Hepatocyte (in vitro differentiated cells): ENCODE measurements at regions not wholly inside any gene's neighbourhood (a gene's known extent, or its start where the extent isn't known, plus 50 kb on each side); places are given as distances from the start of the nearest gene placed in this dataset.

Experiments
- DNase-seq: peaks from one replicate; pipeline ENCODE4 v3.0.0-alpha.2; 2016; ENCODE audit warnings: low spot score
- H2AFZ ChIP-seq: fragments of 200-600 bp; sonication (generic); 2 replicates; pipeline ENCODE4 v1.6.0; 2016; ENCODE audit warnings: antibody characterized with exemption, mild to moderate bottlenecking
- H3K27ac ChIP-seq: fragments of 200-600 bp; sonication (generic); 2 replicates; pipeline ENCODE4 v1.5.1; 2016; ENCODE audit warnings: mild to moderate bottlenecking
- H3K27me3 ChIP-seq: fragments of 200-600 bp; sonication (generic); 2 replicates; pipeline ENCODE4 v1.6.1; 2016
- H3K36me3 ChIP-seq: fragments of 200-600 bp; sonication (generic); replicated peaks from 2 replicates; pipeline ENCODE4 v1.5.1; 2016; ENCODE audit warnings: low read depth; ENCODE audit not compliant: insufficient read depth
- H3K4me1 ChIP-seq: fragments of 200-600 bp; sonication (generic); 2 replicates; pipeline ENCODE4 v1.5.1; 2016; ENCODE audit warnings: mild to moderate bottlenecking, moderate library complexity; ENCODE audit not compliant: insufficient read depth
- H3K4me2 ChIP-seq: fragments of 200-600 bp; sonication (generic); 2 replicates; pipeline ENCODE4 v1.6.0; 2016
- H3K4me3 ChIP-seq: fragments of 200-600 bp; sonication (generic); 2 replicates; pipeline ENCODE4 v1.5.1; 2016; ENCODE audit warnings: mild to moderate bottlenecking
- H3K79me2 ChIP-seq: fragments of 200-600 bp; sonication (generic); 2 replicates; pipeline ENCODE4 v1.6.0; 2017; ENCODE audit warnings: mild to moderate bottlenecking
- H3K9me2 ChIP-seq: fragments of 200-600 bp; sonication (generic); replicated peaks from 2 replicates; pipeline ENCODE4 v1.6.0; 2017; ENCODE audit warnings: mild to moderate bottlenecking; ENCODE audit not compliant: insufficient read depth
- H3K9me3 ChIP-seq: fragments of 200-600 bp; sonication (generic); 2 replicates; pipeline ENCODE4 v1.5.1; 2016; ENCODE audit warnings: low read depth, mild to moderate bottlenecking
- H4K20me1 ChIP-seq: fragments of 200-600 bp; sonication (generic); 2 replicates; pipeline ENCODE4 v1.6.0; 2016; ENCODE audit warnings: mild to moderate bottlenecking; ENCODE audit not compliant: insufficient read depth, poor library complexity, severe bottlenecking
- EZH2 ChIP-seq: fragments of 200-600 bp; sonication (generic); IDR thresholded peaks from 2 replicates; pipeline ENCODE4 v1.6.1; 2016; ENCODE audit warnings: antibody characterized with exemption, mild to moderate bottlenecking, borderline replicate concordance
- EZH2phosphoT487 ChIP-seq: fragments of 200-600 bp; sonication (generic); IDR thresholded peaks from one replicate; pipeline ENCODE4 v1.6.1; 2018; ENCODE audit warnings: antibody characterized with exemption, mild to moderate bottlenecking, low read depth, moderate library complexity; ENCODE audit not compliant: unreplicated experiment, severe bottlenecking
- WGBS: methylation state at CpG from one replicate; pipeline ENCODE4 v1.1.6; 2016; ENCODE audit warnings: low lambda C conversion rate; ENCODE audit errors: missing lambda C conversion rate; 5-methylcytosine and 5-hydroxymethylcytosine counted together
- TF ChIP-seq, protein P1 (sequence below): fragments of 200-600 bp; sonication (generic); IDR thresholded peaks from 2 replicates; pipeline ENCODE4 v1.5.1; 2016; ENCODE audit warnings: antibody characterized with exemption, mild to moderate bottlenecking; ENCODE audit not compliant: poor library complexity

DNA sequence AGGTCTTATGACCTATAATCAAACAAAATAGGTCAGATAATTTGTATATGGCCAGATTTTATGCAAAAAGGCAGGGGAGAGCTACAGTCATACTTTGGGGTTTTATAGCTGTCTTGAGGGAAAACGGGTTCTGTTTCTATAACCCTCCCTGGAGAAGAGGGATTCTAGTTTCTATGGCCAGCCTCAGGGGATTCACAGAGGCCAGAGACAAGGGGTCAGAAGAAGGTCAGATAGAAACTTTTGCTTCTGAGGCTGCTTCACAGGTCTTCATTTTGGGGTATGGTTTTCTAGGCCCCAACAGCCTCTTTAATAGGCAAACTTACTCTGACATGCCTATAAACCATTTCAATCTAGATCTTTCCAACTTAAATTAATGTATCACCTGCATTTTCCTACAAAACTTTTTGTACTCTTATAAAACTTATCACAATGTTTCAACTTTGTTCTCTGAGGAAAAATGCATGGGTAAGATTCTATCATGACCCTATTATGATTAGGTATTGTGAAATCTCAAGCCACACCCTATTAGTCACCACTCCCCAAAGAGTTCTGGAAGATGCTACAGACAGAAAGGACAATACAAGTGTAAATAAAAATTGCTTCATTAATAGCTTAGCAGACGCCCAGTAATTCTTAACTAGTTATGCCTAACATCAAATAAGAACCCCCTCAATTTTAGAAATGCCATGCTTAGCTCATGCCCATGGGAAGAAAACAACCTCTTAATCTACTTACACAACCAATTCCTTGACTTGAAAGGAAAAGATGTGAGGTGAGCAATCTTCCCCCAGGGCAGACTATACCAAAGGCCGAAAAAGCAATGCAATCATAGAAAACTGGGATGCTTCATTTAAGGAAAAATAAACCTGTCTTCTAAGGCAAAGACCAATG, 396.6 kb downstream of the TLR4 start:
- Histone ChIP-seq H2AFZ (no peak overlapping the region), H4K20me1 (no peaks in the 10 kb centered on the region), H3K27ac (no peak overlapping the region), H3K9me3 (no peaks in the 10 kb centered on the region), H3K27me3 (no peaks in the 10 kb centered on the region), H3K9me2 (no peaks in the 10 kb centered on the region), H3K4me2 (no peak overlapping the region), H3K79me2 (no peaks in the 10 kb centered on the region), H3K4me1 (no peaks in the 10 kb centered on the region), H3K36me3 (no peaks in the 10 kb centered on the region), H3K4me3 (no peak overlapping the region)
- TF ChIP-seq EZH2phosphoT487 (no peak), EZH2 (no peak)
- TF ChIP-seq, protein P1, sequence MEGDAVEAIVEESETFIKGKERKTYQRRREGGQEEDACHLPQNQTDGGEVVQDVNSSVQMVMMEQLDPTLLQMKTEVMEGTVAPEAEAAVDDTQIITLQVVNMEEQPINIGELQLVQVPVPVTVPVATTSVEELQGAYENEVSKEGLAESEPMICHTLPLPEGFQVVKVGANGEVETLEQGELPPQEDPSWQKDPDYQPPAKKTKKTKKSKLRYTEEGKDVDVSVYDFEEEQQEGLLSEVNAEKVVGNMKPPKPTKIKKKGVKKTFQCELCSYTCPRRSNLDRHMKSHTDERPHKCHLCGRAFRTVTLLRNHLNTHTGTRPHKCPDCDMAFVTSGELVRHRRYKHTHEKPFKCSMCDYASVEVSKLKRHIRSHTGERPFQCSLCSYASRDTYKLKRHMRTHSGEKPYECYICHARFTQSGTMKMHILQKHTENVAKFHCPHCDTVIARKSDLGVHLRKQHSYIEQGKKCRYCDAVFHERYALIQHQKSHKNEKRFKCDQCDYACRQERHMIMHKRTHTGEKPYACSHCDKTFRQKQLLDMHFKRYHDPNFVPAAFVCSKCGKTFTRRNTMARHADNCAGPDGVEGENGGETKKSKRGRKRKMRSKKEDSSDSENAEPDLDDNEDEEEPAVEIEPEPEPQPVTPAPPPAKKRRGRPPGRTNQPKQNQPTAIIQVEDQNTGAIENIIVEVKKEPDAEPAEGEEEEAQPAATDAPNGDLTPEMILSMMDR = no peak
- 55% methylated on average over 3 of the region's 3 CpGs for WGBS
- DNase-seq = no peak

DNA sequence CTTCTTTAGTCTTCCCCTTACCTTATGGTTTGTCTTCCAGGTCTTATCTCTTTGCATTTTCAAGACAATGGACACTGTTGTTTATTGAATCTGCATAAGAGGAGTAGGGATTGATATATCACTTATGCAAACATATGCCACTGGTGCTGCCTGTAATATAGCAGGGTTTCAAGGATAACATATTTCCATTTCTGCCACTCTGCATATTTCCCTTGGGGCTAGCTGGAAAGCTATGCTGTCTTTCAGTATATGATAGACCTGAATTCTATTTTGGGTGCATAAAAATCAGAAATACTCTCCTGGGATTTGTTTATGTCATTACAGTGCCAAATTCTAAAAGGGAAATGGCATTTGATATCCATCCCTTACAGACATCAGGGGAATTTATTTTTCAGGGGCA, 400.2 kb downstream of the TLR4 start:
- H3K36me3 ChIP-seq = no peaks in the 10 kb centered on the region
- H3K9me3 ChIP-seq = no peaks in the 10 kb centered on the region

DNA sequence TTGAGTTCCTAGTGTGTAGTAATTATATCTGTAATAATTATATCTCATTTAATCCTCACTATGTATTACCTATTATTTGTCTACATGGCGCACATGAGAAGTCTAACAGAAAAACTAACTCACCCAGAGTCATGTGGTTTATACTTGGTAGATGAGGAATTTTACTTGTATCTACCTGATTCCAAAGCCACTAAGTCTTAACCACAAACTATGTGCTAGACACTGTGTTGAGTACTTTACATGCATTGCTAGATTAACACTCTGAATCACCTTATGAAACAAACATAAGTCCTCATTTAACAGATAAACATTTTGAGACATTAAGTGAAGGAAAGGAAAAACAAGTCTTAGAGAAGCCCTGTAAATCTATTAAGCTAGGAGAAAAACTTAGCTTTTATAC, 404.8 kb downstream of the TLR4 start:
- DNase-seq = no peak
- no peak overlapping the region for H3K4me3 ChIP-seq
- H3K27ac ChIP-seq = no peak overlapping the region
- WGBS = 94% methylated on average over 1 of the region's 1 CpG
- H4K20me1 ChIP-seq = no peaks in the 10 kb centered on the region
- no peaks in the 10 kb centered on the region for H3K36me3 ChIP-seq
- no peak overlapping the region for H3K4me2 ChIP-seq
- H3K27me3 ChIP-seq = no peaks in the 10 kb centered on the region
- H3K4me1 ChIP-seq = no peaks in the 10 kb centered on the region
- no peak overlapping the region for H2AFZ ChIP-seq
- no peak for TF ChIP-seq EZH2
- no peak for TF ChIP-seq EZH2phosphoT487
- TF ChIP-seq, protein P1 = no peak
- H3K9me2 ChIP-seq = no peaks in the 10 kb centered on the region
- H3K79me2 ChIP-seq = no peaks in the 10 kb centered on the region
- H3K9me3 ChIP-seq = no peaks in the 10 kb centered on the region

More for the DNA sequence above, 400.2 kb downstream of the TLR4 start:
- Histone ChIP-seq H3K4me1 (no peaks in the 10 kb centered on the region), H3K79me2 (no peaks in the 10 kb centered on the region), H2AFZ (no peak overlapping the region), H3K27ac (no peak overlapping the region), H3K4me2 (no peak overlapping the region), H4K20me1 (no peaks in the 10 kb centered on the region), H3K9me2 (no peaks in the 10 kb centered on the region), H3K27me3 (no peaks in the 10 kb centered on the region), H3K4me3 (no peak overlapping the region)
- no peak for DNase-seq
- TF ChIP-seq EZH2phosphoT487 (no peak), EZH2 (no peak)
- TF ChIP-seq, protein P1 = no peak
